Fibroblast of lung (primary cell): ENCODE measurements at regions not wholly inside any gene's neighbourhood (a gene's known extent, or its start where the extent isn't known, plus 50 kb on each side); places are given as distances from the start of the nearest gene placed in this dataset.

Experiments
- EZH2 ChIP-seq: IDR thresholded peaks from 2 replicates; pipeline ENCODE4 v1.5.1; 2012; ENCODE audit warnings: low read length, control low read depth, mild to moderate bottlenecking; ENCODE audit errors: missing control alignments
- TF ChIP-seq, protein P1 (sequence below), 2 donors: IDR thresholded peaks in 1 of 2; conservative IDR thresholded peaks in 1 of 2; 1 replicate in 1 of 2; 2 replicates in 1 of 2; pipeline ENCODE4 v1.5.1; 2011 to 2012; ENCODE audit warnings: low read length in 2 of 2, control low read depth in 1 of 2, inconsistent platforms in 1 of 2, low read depth in 1 of 2, mild to moderate bottlenecking in 1 of 2

DNA sequence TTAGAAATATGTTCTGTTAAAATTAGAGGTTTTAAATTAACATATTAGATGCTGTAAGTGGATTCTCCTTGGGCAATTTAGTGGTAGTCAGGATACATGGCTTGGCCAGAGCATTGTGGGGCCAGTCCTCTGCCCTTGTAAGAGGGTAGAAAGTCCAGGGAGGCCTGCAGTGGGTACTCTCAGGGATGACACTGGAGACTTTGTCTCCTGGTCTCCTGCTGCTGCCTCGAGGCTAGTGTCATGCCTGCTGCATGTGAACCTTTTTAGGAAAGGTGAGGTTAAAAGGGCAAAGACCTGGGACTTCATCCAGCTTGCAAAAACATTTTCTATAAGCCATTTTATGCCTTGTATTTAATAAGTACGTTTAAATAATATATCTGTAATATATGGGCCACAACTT, 96.8 kb upstream of the PROK2 start:
- TF ChIP-seq, protein P1, sequence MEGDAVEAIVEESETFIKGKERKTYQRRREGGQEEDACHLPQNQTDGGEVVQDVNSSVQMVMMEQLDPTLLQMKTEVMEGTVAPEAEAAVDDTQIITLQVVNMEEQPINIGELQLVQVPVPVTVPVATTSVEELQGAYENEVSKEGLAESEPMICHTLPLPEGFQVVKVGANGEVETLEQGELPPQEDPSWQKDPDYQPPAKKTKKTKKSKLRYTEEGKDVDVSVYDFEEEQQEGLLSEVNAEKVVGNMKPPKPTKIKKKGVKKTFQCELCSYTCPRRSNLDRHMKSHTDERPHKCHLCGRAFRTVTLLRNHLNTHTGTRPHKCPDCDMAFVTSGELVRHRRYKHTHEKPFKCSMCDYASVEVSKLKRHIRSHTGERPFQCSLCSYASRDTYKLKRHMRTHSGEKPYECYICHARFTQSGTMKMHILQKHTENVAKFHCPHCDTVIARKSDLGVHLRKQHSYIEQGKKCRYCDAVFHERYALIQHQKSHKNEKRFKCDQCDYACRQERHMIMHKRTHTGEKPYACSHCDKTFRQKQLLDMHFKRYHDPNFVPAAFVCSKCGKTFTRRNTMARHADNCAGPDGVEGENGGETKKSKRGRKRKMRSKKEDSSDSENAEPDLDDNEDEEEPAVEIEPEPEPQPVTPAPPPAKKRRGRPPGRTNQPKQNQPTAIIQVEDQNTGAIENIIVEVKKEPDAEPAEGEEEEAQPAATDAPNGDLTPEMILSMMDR (conservative IDR thresholded peaks at IDR 0.05 in 1 of 2, IDR thresholded peaks at IDR 0.05 in 1 of 2; ENCODE audit: low read depth in 1 of 2, low read length in 2 of 2): no peak
- no peak for TF ChIP-seq EZH2
